Cardiac fibroblast (primary cell): ENCODE measurements at regions not wholly inside any gene's neighbourhood (a gene's known extent, or its start where the extent isn't known, plus 50 kb on each side); places are given as distances from the start of the nearest gene placed in this dataset.

Experiments used
- DNase-seq, 2 donors: peaks; one replicate each; pipeline versions ENCODE4 v3.0.0 to v3.0.0-alpha.2; 2010; ENCODE audit warnings: low read depth in 2 of 2
- H3K4me3 ChIP-seq, 2 donors: replicated peaks in 1 of 2; 1 replicate in 1 of 2; 2 replicates in 1 of 2; pipeline ENCODE4 v1.5.1; 2011; ENCODE audit warnings: low read depth in 2 of 2, low read length in 2 of 2, mild to moderate bottlenecking in 2 of 2, moderate library complexity in 1 of 2
- TF ChIP-seq, protein P1 (sequence below): IDR thresholded peaks from one replicate; pipeline ENCODE4 v1.5.1; 2011; ENCODE audit warnings: low read depth, mild to moderate bottlenecking, low read length, inconsistent platforms

DNA sequence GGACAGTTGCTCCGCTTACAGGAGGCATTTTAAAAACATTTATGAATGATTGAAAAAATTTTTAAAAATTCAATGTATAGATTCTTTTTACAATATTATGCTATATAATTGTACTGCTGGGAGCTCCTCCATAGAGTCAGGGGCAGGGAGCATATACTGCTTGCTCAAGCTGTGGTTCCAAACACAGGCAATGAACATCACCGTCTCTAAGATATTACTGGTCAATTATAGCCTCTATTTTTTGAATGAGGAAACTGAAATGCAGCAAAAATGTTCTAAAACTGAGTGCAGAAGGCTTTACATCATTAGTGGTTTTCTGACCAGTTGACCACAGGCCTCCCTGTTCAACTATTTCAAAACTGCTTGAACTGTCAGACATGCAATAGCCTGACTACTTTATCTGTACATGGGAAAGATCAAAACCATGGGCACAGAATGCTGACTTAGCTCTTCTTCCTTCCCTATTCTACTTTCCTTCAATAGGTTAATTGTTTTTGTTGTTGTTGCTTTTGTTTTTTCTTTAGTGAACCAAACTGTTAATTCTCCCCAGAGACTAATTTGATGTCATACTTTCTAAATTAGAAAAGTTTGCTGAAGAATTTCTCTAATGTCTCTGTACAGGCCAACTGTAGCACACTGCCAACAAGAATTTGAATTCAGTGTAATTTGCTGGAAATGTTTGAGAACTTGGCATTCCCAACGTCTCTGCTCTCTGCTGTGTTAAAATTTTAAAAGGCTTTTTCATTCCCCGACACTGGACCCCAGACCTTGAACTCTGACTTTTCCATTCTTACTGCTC lies 107.6 kb upstream of the MPDZ start:
- TF ChIP-seq, protein P1, sequence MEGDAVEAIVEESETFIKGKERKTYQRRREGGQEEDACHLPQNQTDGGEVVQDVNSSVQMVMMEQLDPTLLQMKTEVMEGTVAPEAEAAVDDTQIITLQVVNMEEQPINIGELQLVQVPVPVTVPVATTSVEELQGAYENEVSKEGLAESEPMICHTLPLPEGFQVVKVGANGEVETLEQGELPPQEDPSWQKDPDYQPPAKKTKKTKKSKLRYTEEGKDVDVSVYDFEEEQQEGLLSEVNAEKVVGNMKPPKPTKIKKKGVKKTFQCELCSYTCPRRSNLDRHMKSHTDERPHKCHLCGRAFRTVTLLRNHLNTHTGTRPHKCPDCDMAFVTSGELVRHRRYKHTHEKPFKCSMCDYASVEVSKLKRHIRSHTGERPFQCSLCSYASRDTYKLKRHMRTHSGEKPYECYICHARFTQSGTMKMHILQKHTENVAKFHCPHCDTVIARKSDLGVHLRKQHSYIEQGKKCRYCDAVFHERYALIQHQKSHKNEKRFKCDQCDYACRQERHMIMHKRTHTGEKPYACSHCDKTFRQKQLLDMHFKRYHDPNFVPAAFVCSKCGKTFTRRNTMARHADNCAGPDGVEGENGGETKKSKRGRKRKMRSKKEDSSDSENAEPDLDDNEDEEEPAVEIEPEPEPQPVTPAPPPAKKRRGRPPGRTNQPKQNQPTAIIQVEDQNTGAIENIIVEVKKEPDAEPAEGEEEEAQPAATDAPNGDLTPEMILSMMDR = no peak
- peak; percentile 93 to 94 for DNase-seq
- no peak overlapping the region for H3K4me3 ChIP-seq

DNA sequence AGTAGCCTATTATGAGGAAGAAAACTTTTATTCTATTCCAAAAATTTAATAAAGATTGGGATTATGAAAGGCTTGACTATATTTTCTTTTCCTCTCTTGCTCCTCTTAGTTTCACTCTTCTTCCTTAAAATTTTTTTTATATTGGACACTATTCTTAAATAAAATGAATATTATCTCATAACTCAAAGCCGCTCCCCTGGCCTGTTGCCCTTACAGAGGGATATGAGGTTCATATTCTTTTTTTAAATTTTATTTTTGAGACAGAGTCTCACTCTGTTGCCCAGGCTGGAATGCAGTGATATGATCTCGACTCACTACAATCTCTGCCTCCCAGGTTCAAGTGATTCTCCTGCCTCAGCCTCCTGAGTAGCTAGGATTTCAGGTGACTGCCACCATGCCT lies 106.8 kb upstream of the MPDZ start:
- DNase-seq = no peak
- H3K4me3 ChIP-seq = no peak overlapping the region
- TF ChIP-seq, protein P1 = no peak

DNA sequence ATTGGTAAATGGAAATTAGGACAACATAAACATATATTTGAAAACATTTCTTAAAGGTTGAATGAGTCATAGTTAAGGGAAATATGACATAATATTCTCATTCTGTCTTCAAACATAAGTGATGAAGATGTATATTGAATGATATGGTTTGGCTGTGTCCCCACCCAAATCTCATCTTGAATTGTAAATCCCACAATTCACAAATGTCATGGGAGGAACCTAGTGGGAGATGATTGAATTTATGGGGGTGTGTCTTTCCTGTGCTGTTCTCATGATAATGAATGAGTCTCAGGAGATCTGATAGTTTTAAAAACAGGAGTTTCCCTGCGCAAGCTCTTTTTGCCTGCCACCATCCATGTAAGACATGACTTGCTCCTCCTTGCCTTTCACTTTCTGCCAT lies 104.4 kb upstream of the MPDZ start:
- H3K4me3 ChIP-seq = no peak overlapping the region
- no peak for DNase-seq
- TF ChIP-seq, protein P1 = no peak

DNA sequence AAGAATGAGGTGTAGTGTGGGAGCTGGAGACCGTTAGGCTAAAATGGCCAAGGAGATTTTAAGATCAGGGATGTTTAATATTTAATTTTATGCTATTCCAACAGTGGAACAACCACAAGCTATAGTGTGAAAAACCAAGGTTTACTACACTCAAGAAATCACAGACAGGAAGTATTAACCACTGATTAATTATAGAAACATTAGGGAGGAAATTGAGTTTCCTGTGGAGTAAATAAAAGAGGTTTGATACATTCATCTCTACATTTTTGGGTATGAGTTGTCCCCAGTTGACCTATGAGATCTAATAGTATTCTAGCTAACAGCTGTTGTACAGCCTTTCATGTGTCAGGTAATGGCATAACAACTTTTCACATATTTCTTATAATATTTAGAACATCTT lies 103.7 kb upstream of the MPDZ start:
- H3K4me3 ChIP-seq = no peak overlapping the region
- DNase-seq = no peak
- TF ChIP-seq, protein P1 = no peak

DNA sequence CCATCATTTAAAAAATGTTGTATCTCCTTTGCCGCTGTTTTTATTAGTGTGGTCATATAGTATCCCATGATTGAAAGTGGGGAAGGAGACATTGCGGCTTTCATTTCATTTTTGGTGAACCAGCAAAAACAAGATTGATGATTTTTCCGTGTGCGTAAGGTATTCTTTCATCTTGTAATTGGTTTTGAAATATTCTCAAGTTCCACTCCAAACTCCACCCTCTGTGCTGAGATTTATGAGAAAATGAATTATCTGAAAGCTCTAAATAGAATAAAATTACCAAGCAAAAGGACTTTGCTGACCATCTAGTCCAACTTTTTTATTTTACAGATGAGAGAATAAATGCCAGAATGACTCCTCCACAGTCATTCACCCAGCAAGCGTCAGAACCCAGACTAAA lies 103.1 kb upstream of the MPDZ start:
- H3K4me3 ChIP-seq = no peak overlapping the region
- TF ChIP-seq, protein P1 = no peak
- DNase-seq = no peak

DNA sequence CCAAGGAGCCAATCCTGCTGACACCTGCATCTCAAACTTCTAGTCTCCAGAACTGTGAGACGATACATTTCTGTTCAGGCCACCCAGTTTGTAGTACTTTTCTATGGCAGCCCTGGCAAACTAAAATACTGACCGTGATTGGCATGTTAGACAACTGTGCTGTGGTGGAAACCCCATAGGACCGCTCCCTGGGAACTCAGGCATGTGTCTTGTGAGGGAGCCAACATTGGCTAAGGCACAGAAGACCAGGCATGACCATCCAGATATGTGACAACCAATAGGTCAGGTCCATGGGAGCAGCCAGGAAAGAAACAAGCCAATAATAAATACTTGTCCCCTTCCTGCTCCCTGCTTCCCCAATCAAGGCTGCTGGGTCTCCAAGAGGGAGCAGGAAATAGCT lies 101.4 kb upstream of the MPDZ start:
- TF ChIP-seq, protein P1 = no peak
- DNase-seq = no peak
- H3K4me3 ChIP-seq = no peak overlapping the region

DNA sequence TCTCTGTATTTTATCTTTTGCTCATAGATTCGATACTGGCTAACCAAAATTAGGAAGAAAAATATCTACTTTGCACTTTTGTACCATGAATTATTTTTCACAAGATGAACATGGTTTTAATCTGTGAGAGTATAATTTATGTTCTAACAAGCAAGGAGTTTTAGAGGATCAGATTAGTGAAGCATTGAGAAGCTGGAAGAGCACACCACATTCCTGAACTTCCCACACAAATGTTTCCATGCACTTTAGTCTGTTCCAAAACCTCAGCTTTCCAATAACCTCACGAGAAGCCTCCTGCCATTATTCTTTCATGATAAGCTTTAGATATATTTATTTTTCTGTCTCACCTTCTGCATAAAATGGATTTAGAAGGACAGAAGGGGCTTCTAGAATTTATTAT lies 98.7 kb upstream of the MPDZ start:
- peak in 1 of 2 donors; percentile 60 for DNase-seq
- no peak overlapping the region for H3K4me3 ChIP-seq
- TF ChIP-seq, protein P1 = no peak
